OCI-LY1 (cell line): ENCODE measurements at regions not wholly inside any gene's neighbourhood (a gene's known extent, or its start where the extent isn't known, plus 50 kb on each side); places are given as distances from the start of the nearest gene placed in this dataset.
"Not testable (repeated sequence)": the region's sequence is repeated elsewhere in the genome, so short reads cannot be mapped to it uniquely, and the experiment has no call there.

Experiments
- H2AFZ ChIP-seq: fragments of 200-600 bp; sonication (generic), shearing (Covaris generic); 2 replicates; pipeline ENCODE4 v1.6.0; 2014; ENCODE audit warnings: antibody characterized with exemption, mild to moderate bottlenecking, low read length
- H3F3A ChIP-seq: fragments of 200-600 bp; sonication (generic), shearing (Covaris generic); 2 replicates; pipeline ENCODE4 v1.6.0; 2014; ENCODE audit warnings: mild to moderate bottlenecking, antibody characterized with exemption, low read length, moderate library complexity; ENCODE audit not compliant: insufficient read depth
- H3K27ac ChIP-seq: fragments of 200-600 bp; sonication (generic); 2 replicates; pipeline ENCODE4 v1.5.1; 2014; ENCODE audit warnings: low read length, mixed run types, mild to moderate bottlenecking, low read depth; ENCODE audit not compliant: poor library complexity, severe bottlenecking
- H3K27me3 ChIP-seq: fragments of 200-600 bp; sonication (generic); 2 replicates; pipeline ENCODE4 v1.6.0; 2014; ENCODE audit warnings: antibody characterized with exemption, mild to moderate bottlenecking, low read length, moderate library complexity; ENCODE audit not compliant: insufficient read depth
- H3K36me3 ChIP-seq: fragments of 200-600 bp; sonication (generic); 2 replicates; pipeline ENCODE4 v1.6.1; 2014; ENCODE audit warnings: mild to moderate bottlenecking, antibody characterized with exemption, low read length, moderate library complexity, mixed read lengths; ENCODE audit not compliant: insufficient read depth
- H3K4me1 ChIP-seq: fragments of 200-600 bp; sonication (generic); 2 replicates; pipeline ENCODE4 v1.5.1; 2014; ENCODE audit warnings: mild to moderate bottlenecking, low read length, moderate library complexity; ENCODE audit not compliant: insufficient read depth, severe bottlenecking
- H3K4me2 ChIP-seq: fragments of 200-600 bp; sonication (generic), shearing (Covaris generic); 2 replicates; pipeline ENCODE4 v1.6.1; 2014; ENCODE audit warnings: low read length
- H3K4me3 ChIP-seq: fragments of 200-600 bp; sonication (generic); 2 replicates; pipeline ENCODE4 v1.5.1; 2014; ENCODE audit warnings: low read length, low read depth, mild to moderate bottlenecking, mixed read lengths; ENCODE audit not compliant: poor library complexity, severe bottlenecking
- H3K79me2 ChIP-seq: fragments of 200-600 bp; shearing (Covaris generic); 2 replicates; pipeline ENCODE4 v1.6.1; 2016; ENCODE audit warnings: mixed run types, low read length, mixed read lengths; ENCODE audit not compliant: insufficient read depth
- H3K9ac ChIP-seq: fragments of 200-600 bp; sonication (generic), shearing (Covaris generic); 2 replicates; pipeline ENCODE4 v1.6.1; 2014; ENCODE audit warnings: mild to moderate bottlenecking, low read length, mixed read lengths
- H3K9me2 ChIP-seq: fragments of 200-600 bp; sonication (generic), shearing (Covaris generic); 2 replicates; pipeline ENCODE4 v1.6.1; 2014; ENCODE audit warnings: low read depth, mild to moderate bottlenecking, low read length, mixed read lengths
- H3K9me3 ChIP-seq: fragments of 200-600 bp; shearing (Covaris generic); 2 replicates; pipeline ENCODE4 v1.6.1; 2014; ENCODE audit warnings: low read length, mixed read lengths
- H4K20me1 ChIP-seq: fragments of 200-600 bp; sonication (generic), shearing (Covaris generic); 2 replicates; pipeline ENCODE4 v1.6.0; 2016; ENCODE audit warnings: mild to moderate bottlenecking, low read length; ENCODE audit not compliant: insufficient read depth
- CTCF ChIP-seq: fragments of 200-600 bp; sonication (generic), shearing (Covaris generic); IDR thresholded peaks from 2 replicates; pipeline ENCODE4 v1.5.1; 2017; ENCODE audit warnings: mild to moderate bottlenecking, antibody characterized with exemption, low read length, moderate library complexity, mixed read lengths
- EZH2 ChIP-seq: fragments of 200-600 bp; sonication (generic), shearing (Covaris generic); IDR thresholded peaks from 2 replicates; pipeline ENCODE4 v1.8.0; 2017; ENCODE audit warnings: borderline replicate concordance, mixed run types, mild to moderate bottlenecking, antibody characterized with exemption, low read length, moderate library complexity, mixed read lengths

DNA sequence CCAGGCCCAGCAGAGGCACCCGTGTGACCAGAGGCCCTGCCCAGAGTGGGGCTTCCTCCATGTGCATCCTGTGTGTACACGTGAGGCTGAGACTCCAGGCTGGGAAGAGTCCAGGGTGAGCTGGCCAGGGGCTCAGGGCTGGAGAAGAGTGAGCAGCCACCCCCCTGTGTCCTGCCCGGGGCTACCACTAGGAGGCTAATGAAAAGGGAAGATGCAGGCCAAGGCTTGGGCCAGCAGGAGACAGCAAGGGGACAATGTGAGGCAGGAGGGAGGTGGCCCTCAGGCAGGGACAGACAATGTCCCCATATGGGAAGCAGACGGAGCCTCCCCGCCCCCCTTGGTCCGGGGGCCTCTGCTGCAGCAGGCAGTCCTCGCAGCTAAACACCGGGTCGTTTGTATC is 102.0 kb downstream of the HIF1AN start:
- Histone ChIP-seq H3K4me1 (no peaks in the 10 kb centered on the region), H3F3A (no peaks in the 10 kb centered on the region), H3K9me2 (no peaks in the 10 kb centered on the region), H3K9ac (no peak overlapping the region), H3K9me3 (no peaks in the 10 kb centered on the region), H2AFZ (no peak overlapping the region), H4K20me1 (no peaks in the 10 kb centered on the region), H3K27me3 (no peaks in the 10 kb centered on the region), H3K4me2 (no peak overlapping the region), H3K36me3 (no peaks in the 10 kb centered on the region), H3K27ac (no peak overlapping the region), H3K4me3 (no peak overlapping the region), H3K79me2 (no peaks in the 10 kb centered on the region)
- TF ChIP-seq CTCF (no peak; the same call in 1 of the 2 replicates), EZH2 (no peak)

DNA sequence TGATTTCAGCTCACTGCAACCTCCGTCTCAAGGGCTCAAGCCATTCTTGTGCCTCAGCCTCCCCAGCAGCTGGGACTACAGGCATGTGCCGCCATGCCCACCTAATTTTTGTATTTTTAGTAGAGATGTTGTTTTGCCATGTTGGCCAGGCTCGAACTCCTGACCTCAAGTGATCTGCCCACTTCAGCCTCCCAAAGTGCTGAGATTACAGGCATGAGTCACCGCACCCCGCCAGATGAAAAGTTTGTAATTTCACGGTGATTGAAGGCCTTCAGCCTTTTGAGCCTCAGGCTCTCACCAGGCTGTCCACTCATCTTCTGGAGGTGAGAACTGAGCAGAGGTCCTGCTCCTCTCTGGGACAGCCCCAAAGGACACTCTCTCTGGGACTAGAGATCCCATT is 103.2 kb downstream of the HIF1AN start:
- not testable (repeated sequence) for H4K20me1 ChIP-seq, H3F3A ChIP-seq, H3K9me3 ChIP-seq, H2AFZ ChIP-seq, H3K79me2 ChIP-seq, H3K9me2 ChIP-seq, H3K4me1 ChIP-seq, H3K36me3 ChIP-seq, H3K27me3 ChIP-seq, H3K9ac ChIP-seq, H3K27ac ChIP-seq, H3K4me2 ChIP-seq, H3K4me3 ChIP-seq

GRCh38 chr10:100642295-100642994 is 102.9 kb upstream of the PAX2 start:
- no peaks in the 10 kb centered on the region for H3K9me3 ChIP-seq
- H3K36me3 ChIP-seq = no peaks in the 10 kb centered on the region
- H3K27ac ChIP-seq = no peak overlapping the region
- TF ChIP-seq CTCF (no peak), EZH2 (no peak)
- H4K20me1 ChIP-seq = no peaks in the 10 kb centered on the region
- no peaks in the 10 kb centered on the region for H3K4me1 ChIP-seq
- no peak overlapping the region for H3K9ac ChIP-seq
- H3F3A ChIP-seq = no peaks in the 10 kb centered on the region
- H3K9me2 ChIP-seq = no peaks in the 10 kb centered on the region
- H3K27me3 ChIP-seq = no peaks in the 10 kb centered on the region
- H3K4me2 ChIP-seq = no peak overlapping the region
- no peaks in the 10 kb centered on the region for H3K79me2 ChIP-seq
- no peak overlapping the region for H2AFZ ChIP-seq
- H3K4me3 ChIP-seq = no peak overlapping the region

DNA sequence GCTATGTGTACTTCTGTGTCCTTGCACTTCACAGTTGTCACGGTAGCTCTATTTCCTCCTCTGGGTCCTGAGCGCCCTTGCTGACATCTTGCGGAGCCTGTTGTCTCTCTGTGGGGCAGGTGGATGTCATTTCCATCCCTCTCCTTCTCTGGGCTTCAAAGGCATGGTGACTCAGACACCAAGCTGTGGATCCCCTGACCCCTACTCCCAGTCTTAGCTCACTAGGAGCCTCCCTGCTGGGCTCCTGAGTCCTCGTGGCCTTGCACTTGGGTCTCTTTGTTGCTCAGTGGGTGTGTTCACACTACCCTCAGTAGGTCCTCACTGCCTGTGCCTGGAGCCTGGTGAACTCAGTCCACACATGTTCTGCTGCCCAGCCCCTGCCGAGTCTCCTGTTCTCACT is 100.3 kb upstream of the PAX2 start:
- H3K36me3 ChIP-seq = no peaks in the 10 kb centered on the region
- no peaks in the 10 kb centered on the region for H3F3A ChIP-seq
- H3K4me2 ChIP-seq = no peak overlapping the region
- no peaks in the 10 kb centered on the region for H3K27me3 ChIP-seq
- H3K79me2 ChIP-seq = no peaks in the 10 kb centered on the region
- no peaks in the 10 kb centered on the region for H3K9me2 ChIP-seq
- H3K9me3 ChIP-seq = no peaks in the 10 kb centered on the region
- no peak overlapping the region for H3K27ac ChIP-seq
- no peak overlapping the region for H3K9ac ChIP-seq
- no peak overlapping the region for H3K4me3 ChIP-seq
- H3K4me1 ChIP-seq = no peaks in the 10 kb centered on the region
- no peaks in the 10 kb centered on the region for H4K20me1 ChIP-seq
- no peak for TF ChIP-seq CTCF
- no peak for TF ChIP-seq EZH2
- H2AFZ ChIP-seq = no peak overlapping the region
